T-helper 2 cell treated with Interferon-gamma antibody and Interleukin-4, amounts not matched to agents 5 μg/mL and 100 μg/mL, for 36 hours (primary cell): ENCODE measurements at regions not wholly inside any gene's neighbourhood (a gene's known extent, or its start where the extent isn't known, plus 50 kb on each side); places are given as distances from the start of the nearest gene placed in this dataset.

Experiments used
- DNase-seq: peaks from one replicate; pipeline ENCODE4 v3.0.0; 2021; ENCODE audit warnings: low spot score
- H3K27ac Mint-ChIP-seq: one replicate; pipeline ENCODE4 v1.8.0; 2021; ENCODE audit warnings: mild to moderate bottlenecking, mixed read lengths
- H3K27me3 Mint-ChIP-seq: one replicate; pipeline ENCODE4 v1.8.0; 2021; ENCODE audit warnings: low read depth, mixed read lengths
- H3K36me3 Mint-ChIP-seq: one replicate; pipeline ENCODE4 v1.8.0; 2021; ENCODE audit warnings: low read depth, mixed read lengths
- H3K4me1 Mint-ChIP-seq: one replicate; pipeline ENCODE4 v1.8.0; 2021; ENCODE audit warnings: low read depth, mixed read lengths
- H3K4me3 Mint-ChIP-seq: one replicate; pipeline ENCODE4 v1.8.0; 2022; ENCODE audit warnings: mild to moderate bottlenecking, moderate library complexity, mixed read lengths
- H3K9me3 Mint-ChIP-seq: one replicate; pipeline ENCODE4 v1.8.0; 2021; ENCODE audit warnings: mixed read lengths

DNA sequence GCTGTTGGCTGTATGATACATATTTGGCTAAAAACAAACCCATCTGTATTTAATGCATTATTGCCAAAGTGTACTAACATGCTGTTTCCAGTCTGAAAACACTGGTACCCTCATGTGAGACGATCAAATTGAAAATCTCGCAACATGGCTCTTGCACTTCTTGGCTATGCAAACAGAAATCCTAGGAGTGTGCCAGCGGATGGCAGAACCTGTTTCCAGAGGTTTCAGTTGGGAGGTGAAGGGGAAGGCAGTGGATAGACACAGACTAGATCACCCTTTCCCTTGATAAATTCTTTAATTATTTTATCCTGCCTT lies 350.3 kb downstream of the TUSC7 start:
- Mint-ChIP-seq H3K4me3 (no peak overlapping the region), H3K27me3 (no peaks in the 10 kb centered on the region), H3K27ac (no peak overlapping the region), H3K36me3 (no peaks in the 10 kb centered on the region), H3K4me1 (no peaks in the 10 kb centered on the region), H3K9me3 (no peaks in the 10 kb centered on the region)
- no peak for DNase-seq

DNA sequence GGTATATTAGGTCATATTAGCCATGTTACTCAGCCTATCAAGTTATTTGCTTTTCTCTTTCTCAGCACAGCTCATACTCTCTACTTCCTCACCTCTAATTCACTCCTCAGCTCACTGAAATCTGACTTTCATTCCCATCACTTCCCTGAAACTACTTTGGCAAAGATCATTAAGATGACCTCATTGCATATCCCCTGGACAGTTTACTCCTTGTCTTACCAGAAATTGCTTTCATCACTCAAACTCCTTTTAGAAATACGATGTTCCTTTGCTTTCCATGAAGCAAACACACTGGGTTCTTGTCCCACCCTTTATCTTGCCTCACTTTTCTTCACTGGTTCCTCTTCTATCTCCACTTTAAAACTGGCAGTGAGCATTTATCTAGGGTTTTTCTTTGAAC lies 354.4 kb downstream of the TUSC7 start:
- Mint-ChIP-seq H3K4me3 (no peak overlapping the region), H3K27ac (no peak overlapping the region), H3K27me3 (no peaks in the 10 kb centered on the region), H3K4me1 (no peaks in the 10 kb centered on the region), H3K9me3 (no peaks in the 10 kb centered on the region), H3K36me3 (no peaks in the 10 kb centered on the region)
- no peak for DNase-seq

DNA sequence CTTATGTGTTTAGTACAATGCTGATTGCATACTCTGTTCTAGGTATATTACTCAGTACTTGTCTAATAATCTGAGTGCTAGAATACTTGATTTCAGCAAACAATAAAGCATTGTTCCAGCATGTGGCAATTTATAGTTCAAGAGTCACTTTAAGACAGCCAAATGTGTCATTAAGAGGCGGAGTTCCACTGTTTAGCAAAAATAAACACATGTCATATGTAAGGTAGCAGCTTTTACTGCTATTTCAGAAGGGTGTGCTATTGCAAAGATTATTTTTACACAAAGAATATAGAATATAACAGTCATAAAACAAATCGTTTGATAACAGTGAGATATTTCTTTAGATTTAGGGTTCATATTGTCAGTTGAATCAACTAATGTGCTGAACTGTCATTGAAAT lies 358.7 kb downstream of the TUSC7 start:
- Mint-ChIP-seq H3K36me3 (no peaks in the 10 kb centered on the region), H3K27me3 (no peaks in the 10 kb centered on the region), H3K27ac (no peak overlapping the region), H3K4me3 (no peak overlapping the region), H3K4me1 (no peaks in the 10 kb centered on the region), H3K9me3 (no peaks in the 10 kb centered on the region)
- DNase-seq: no peak

DNA sequence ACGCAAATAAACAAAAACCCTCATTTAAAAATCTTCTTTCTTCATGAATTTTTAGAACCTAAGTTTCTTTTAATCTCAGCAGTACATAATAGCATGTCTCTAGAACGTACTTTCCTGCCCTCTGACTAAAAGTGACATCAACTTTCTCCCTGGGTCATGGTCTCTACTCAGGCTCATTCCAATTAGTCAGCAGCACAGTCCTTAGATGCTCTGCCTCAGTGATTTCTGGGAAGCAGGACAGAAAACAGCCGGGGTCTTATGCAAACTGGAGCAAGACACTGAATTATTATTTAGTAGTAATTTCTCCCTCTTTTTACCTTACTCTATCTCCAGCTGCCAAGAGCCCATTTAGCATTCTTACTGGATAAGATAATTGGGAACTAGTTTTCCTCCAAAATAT lies 365.2 kb downstream of the TUSC7 start:
- H3K9me3 Mint-ChIP-seq: no peaks in the 10 kb centered on the region
- H3K27me3 Mint-ChIP-seq: no peaks in the 10 kb centered on the region
- no peaks in the 10 kb centered on the region for H3K4me1 Mint-ChIP-seq
- H3K36me3 Mint-ChIP-seq: no peaks in the 10 kb centered on the region
- H3K27ac Mint-ChIP-seq: no peak overlapping the region
- DNase-seq: no peak
- H3K4me3 Mint-ChIP-seq: no peak overlapping the region

DNA sequence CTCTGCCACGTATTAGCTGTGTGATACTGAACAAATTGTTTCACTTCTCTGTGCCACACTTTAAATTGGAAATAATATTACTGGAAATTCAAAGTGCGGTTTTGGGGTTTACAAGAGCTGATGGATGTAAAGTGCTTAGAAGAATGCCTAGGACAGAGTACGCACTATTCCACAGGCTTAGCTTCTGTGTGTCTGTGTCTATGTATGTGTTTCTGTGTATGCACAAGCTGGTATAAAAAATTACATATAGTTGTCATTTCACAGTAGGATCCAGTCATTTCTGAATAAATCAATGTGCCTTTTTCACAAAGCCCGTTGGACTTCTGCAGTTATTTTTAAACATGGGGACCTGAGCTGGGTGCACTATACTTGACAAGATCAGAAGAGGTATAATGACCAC lies 370.4 kb downstream of the TUSC7 start:
- Mint-ChIP-seq H3K27me3 (no peaks in the 10 kb centered on the region), H3K27ac (no peak overlapping the region), H3K9me3 (no peaks in the 10 kb centered on the region), H3K4me1 (no peaks in the 10 kb centered on the region), H3K4me3 (no peak overlapping the region), H3K36me3 (no peaks in the 10 kb centered on the region)
- no peak for DNase-seq

DNA sequence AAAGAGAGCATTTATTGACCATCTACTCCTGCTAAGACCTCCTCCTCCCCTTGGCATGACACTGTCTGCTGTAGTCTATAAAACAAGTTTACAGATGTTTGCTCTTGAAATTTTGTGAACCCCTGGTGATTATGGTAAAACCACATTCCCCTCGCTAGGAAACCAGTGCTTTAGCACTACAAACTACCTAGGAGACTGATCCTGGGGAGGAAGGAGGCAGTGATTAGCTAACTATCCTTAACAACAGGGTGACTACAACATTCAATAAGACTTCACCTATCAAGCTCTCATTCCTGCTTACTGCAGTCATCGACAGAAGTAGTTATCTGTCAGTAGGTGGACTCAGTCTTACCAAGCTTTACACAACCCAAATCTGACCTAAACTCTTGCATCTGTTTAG lies 371.3 kb downstream of the TUSC7 start:
- Mint-ChIP-seq H3K36me3 (no peaks in the 10 kb centered on the region), H3K27ac (no peak overlapping the region), H3K4me1 (no peaks in the 10 kb centered on the region), H3K9me3 (no peaks in the 10 kb centered on the region), H3K4me3 (no peak overlapping the region), H3K27me3 (no peaks in the 10 kb centered on the region)
- no peak for DNase-seq

DNA sequence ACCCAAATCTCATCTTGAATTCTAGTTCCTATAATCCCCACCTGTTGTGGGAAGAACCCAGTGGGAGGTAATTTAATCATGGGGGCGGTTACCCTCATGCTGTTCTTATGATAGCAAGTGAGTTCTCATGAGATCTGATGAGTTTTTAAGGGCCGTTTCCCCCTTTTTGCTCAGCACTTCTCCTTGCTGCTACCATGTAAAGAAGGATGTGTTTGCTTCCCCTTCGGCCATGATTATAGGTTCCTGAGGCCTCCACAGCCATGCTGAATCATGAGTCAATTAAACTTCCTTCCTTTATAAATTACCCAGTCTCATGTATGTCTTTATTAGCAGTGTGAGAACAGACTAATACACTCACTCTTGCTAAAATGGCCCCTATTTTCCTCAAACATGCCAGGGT lies 374.7 kb downstream of the TUSC7 start:
- no peak overlapping the region for H3K27ac Mint-ChIP-seq
- H3K4me3 Mint-ChIP-seq: no peak overlapping the region
- H3K4me1 Mint-ChIP-seq: no peaks in the 10 kb centered on the region
- no peaks in the 10 kb centered on the region for H3K9me3 Mint-ChIP-seq
- no peaks in the 10 kb centered on the region for H3K36me3 Mint-ChIP-seq
- no peak for DNase-seq
- H3K27me3 Mint-ChIP-seq: no peaks in the 10 kb centered on the region

DNA sequence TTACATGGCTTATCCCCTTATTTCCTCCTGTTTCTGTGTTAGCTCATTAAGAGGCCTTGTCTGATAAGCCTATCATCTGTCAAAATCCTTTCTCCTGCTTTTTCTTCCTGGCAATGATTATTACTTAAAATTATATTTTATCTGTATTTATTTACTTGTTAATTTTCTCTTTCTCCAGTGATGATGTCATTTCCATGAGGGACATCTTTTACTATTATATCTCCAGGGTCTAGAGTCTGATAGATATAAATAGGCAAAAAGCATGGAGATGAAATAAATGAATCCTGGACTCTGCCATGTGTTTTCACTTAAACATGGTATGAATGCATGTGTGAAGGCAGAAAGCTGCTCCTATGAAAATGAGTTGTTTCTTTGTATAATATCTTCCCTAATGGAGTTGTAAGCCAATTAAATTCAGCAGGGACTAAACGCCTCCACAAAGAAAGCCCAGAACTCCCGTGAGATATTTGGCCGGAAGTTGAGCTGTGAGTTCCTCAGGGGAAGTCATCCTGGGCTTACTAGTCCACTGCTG lies 375.2 kb downstream of the TUSC7 start:
- no peak overlapping the region for H3K27ac Mint-ChIP-seq
- H3K27me3 Mint-ChIP-seq: no peaks in the 10 kb centered on the region
- H3K4me3 Mint-ChIP-seq: no peak overlapping the region
- H3K36me3 Mint-ChIP-seq: no peaks in the 10 kb centered on the region
- no peak for DNase-seq
- no peaks in the 10 kb centered on the region for H3K4me1 Mint-ChIP-seq
- no peaks in the 10 kb centered on the region for H3K9me3 Mint-ChIP-seq

DNA sequence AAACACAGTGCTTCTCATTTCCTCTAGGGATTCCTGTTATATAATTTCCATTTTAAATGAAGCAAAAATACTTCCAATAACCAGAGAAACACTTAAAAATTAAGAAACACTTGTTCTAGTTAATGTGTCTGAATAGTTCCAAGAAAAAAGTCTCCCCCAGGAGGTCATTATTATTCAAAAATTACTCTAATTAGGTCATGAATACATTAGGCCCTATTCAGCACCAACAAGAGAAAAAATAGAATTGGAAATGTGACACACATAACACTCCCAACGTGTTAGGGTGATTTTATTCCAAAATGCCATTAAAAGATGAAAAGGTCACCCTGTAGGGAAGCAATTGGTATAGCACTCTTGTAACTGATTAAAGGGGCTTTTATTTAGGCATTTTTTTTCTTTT lies 382.1 kb downstream of the TUSC7 start:
- Mint-ChIP-seq H3K4me3 (no peak overlapping the region), H3K9me3 (peaks cover 6% of the 10 kb centered on the region), H3K36me3 (no peaks in the 10 kb centered on the region), H3K4me1 (no peaks in the 10 kb centered on the region), H3K27me3 (no peaks in the 10 kb centered on the region), H3K27ac (no peak overlapping the region)
- DNase-seq: no peak

DNA sequence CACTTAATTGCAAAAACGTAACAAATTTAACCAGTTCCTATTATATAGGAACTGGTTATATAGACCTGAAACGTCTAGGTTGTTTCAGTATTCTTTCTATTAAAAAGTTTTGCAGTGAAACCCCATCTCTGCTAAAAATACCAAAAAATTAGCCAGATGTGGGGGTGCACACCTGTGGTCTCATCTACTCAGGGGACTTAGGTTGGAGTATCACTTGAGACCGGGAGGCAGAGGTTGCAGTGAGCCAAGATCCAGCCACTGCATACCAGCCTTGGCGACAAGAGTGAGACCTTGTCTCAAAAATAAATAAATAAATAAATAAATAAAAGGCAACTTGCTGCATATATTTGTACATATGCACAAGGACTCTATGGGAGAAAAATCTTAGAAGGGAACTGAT lies 387.0 kb downstream of the TUSC7 start:
- Mint-ChIP-seq H3K27me3 (no peaks in the 10 kb centered on the region), H3K27ac (no peak overlapping the region)

DNA sequence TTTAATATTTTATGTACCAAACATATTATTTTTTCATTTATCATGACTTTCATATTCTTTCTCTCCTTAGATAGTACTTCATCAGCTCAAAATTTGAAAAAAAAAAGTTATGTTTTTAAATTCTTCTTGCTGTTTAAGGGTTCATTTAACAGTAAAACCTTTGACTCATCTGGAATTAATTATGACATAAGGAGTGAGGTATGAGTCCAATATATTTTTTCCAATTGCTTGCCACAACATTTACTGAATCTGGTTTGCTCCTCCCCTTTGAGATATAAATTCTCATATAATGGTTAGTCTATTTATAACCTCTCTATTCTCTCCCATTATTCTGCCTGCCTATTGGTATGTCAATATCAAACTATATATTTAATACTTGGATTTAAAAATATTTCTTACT lies 387.8 kb downstream of the TUSC7 start:
- Mint-ChIP-seq H3K9me3 (no peaks in the 10 kb centered on the region), H3K36me3 (no peaks in the 10 kb centered on the region), H3K4me1 (no peaks in the 10 kb centered on the region), H3K4me3 (no peak overlapping the region), H3K27me3 (no peaks in the 10 kb centered on the region), H3K27ac (no peak overlapping the region)
- DNase-seq: no peak

More for the DNA sequence above, 387.0 kb downstream of the TUSC7 start:
- Mint-ChIP-seq H3K9me3 (no peaks in the 10 kb centered on the region), H3K4me1 (no peaks in the 10 kb centered on the region), H3K4me3 (no peak overlapping the region), H3K36me3 (no peaks in the 10 kb centered on the region)
- no peak for DNase-seq

DNA sequence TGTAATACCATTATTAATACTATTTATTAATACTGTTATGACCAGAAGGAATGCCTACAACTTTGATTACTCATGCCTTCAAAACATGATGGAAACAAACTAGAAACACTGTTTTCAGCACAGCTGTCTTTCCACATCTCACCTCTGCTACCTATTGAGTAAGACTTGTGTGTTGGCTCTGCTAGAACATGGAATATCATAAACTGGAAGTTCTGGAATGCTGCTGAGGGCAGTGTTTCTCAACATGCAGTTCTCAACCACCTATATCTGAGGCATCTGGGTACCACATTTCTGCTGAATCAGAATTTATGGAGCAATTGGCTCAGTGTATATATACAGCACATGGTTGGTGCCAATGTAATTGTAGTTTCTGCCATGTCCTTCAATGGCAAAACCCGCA lies 392.1 kb downstream of the TUSC7 start:
- no peak overlapping the region for H3K27ac Mint-ChIP-seq
- DNase-seq: no peak
- no peaks in the 10 kb centered on the region for H3K27me3 Mint-ChIP-seq

DNA sequence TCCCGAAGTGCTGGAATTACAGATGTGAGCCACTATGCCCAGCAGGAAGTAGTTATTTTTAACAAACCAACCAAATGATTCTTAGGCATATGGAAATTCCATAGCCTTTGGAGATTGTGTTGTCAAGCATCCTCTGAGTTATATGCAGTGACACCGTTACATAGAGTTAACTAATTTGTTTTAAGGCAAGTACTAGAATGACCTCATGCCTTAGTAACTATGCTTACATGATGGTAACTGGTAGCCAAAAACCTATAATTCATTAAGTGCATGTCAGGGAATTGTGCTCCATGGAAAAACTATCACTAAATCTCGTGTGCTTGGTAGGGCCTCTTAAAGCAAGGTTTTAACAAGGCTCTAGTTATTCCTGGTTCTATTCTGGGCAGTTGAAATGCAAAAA lies 392.8 kb downstream of the TUSC7 start:
- no peak overlapping the region for H3K4me3 Mint-ChIP-seq
- H3K36me3 Mint-ChIP-seq: no peaks in the 10 kb centered on the region
- no peaks in the 10 kb centered on the region for H3K4me1 Mint-ChIP-seq
- no peak for DNase-seq
- H3K27me3 Mint-ChIP-seq: no peaks in the 10 kb centered on the region
- H3K9me3 Mint-ChIP-seq: no peaks in the 10 kb centered on the region
- no peak overlapping the region for H3K27ac Mint-ChIP-seq

More for the DNA sequence above, 392.1 kb downstream of the TUSC7 start:
- no peak overlapping the region for H3K4me3 Mint-ChIP-seq
- H3K4me1 Mint-ChIP-seq: no peaks in the 10 kb centered on the region
- H3K36me3 Mint-ChIP-seq: no peaks in the 10 kb centered on the region
- no peaks in the 10 kb centered on the region for H3K9me3 Mint-ChIP-seq

DNA sequence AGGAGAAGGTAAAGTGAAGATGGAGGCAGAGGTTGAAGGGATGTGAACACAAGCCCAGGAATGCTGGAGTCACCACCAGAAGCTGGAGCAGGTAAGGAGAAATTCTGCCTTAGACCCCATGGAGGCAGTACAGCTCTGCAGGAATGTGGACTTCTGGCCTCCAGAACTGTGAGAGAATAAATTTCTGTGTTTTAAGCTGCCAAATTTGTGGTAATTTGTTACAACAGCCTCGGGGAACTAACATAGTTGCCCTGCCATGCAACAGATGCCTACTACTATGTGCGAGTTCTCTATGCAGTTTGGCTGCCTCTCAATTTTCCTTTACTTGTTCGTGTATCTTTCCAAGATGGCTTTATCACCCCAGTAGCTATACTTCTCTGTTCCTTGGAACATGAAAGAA lies 394.1 kb downstream of the TUSC7 start:
- Mint-ChIP-seq H3K9me3 (peaks cover 6% of the 10 kb centered on the region), H3K4me3 (no peak overlapping the region), H3K27me3 (no peaks in the 10 kb centered on the region), H3K27ac (no peak overlapping the region), H3K36me3 (no peaks in the 10 kb centered on the region), H3K4me1 (no peaks in the 10 kb centered on the region)
- DNase-seq: no peak

DNA sequence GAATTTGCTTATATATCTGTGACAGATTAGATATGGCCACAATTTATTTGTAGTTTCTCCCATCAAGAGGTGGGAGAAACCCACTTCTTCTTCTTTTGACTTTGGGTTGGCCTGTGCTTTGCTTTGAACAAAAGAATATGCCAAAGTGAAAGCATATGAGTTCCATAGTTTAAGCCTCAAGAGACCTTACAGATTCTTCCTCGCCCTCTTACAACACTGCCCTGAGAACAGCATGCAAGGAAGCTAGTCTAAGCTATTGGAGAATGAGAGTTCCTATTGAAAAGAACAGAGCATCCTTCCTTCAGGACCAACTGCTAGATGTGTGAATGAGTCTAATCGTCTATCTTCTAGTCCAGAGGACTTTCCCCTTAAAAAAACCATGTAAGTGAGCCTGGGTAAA lies 394.8 kb downstream of the TUSC7 start:
- Mint-ChIP-seq H3K27me3 (no peaks in the 10 kb centered on the region), H3K4me1 (no peaks in the 10 kb centered on the region), H3K9me3 (peaks cover 6% of the 10 kb centered on the region), H3K36me3 (no peaks in the 10 kb centered on the region), H3K27ac (no peak overlapping the region), H3K4me3 (no peak overlapping the region)
- DNase-seq: no peak
